OCI-LY7 (cell line): ENCODE measurements at regions not wholly inside any gene's neighbourhood (a gene's known extent, or its start where the extent isn't known, plus 50 kb on each side); places are given as distances from the start of the nearest gene placed in this dataset.
A peak's percentile ranks its signal among the peaks of the same experiment; 100 is the strongest.

Experiments used
- BruUV-seq: library from RNA; stranded (reverse); fragments of 400-500 nt; replicated peaks from 2 replicates; lab custom pipeline; 2021; lab: Mats Ljungman, UMichigan
- CTCF ChIA-PET: fragments of 300-600 bp; sonication (Branson Sonifier 250); formaldehyde crosslinking; loops from one replicate; lab custom pipeline; 2022; ENCODE audit warnings: antibody characterized with exemption; ENCODE audit not compliant: unreplicated experiment; lab: Charles Lee
- POLR2A ChIA-PET: fragments of 300-600 bp; sonication (Branson Sonifier 250); formaldehyde crosslinking; loops from one replicate; lab custom pipeline; 2022; ENCODE audit warnings: antibody characterized with exemption; lab: Charles Lee
- DNase-seq: peaks from one replicate; pipeline ENCODE4 v3.0.0-alpha.2; 2015; ENCODE audit warnings: low spot score
- H2AFZ ChIP-seq: fragments of 200-600 bp; sonication (generic), shearing (Covaris generic); 2 replicates; pipeline ENCODE4 v1.6.1; 2014; ENCODE audit warnings: mild to moderate bottlenecking, antibody characterized with exemption, low read length, moderate library complexity
- H3K27ac ChIP-seq: fragments of 200-600 bp; sonication (generic); 2 replicates; pipeline ENCODE4 v1.5.1; 2014; ENCODE audit warnings: mixed run types, low read depth, mild to moderate bottlenecking, moderate library complexity, low read length, inconsistent platforms; ENCODE audit not compliant: poor library complexity, severe bottlenecking
- H3K36me3 ChIP-seq: fragments of 200-600 bp; sonication (generic); 2 replicates; pipeline ENCODE4 v1.6.1; 2014; ENCODE audit warnings: mild to moderate bottlenecking, antibody characterized with exemption, low read length, moderate library complexity, mixed read lengths; ENCODE audit not compliant: insufficient read depth
- H3K4me1 ChIP-seq: fragments of 200-600 bp; sonication (generic); 2 replicates; pipeline ENCODE4 v1.5.1; 2014; ENCODE audit warnings: mild to moderate bottlenecking, low read length; ENCODE audit not compliant: insufficient read depth, poor library complexity, severe bottlenecking
- H3K4me2 ChIP-seq: fragments of 200-600 bp; sonication (generic); 2 replicates; pipeline ENCODE4 v1.6.1; 2014; ENCODE audit warnings: mild to moderate bottlenecking, low read length
- H3K4me3 ChIP-seq: fragments of 200-600 bp; sonication (generic); 2 replicates; pipeline ENCODE4 v1.5.1; 2014; ENCODE audit warnings: mild to moderate bottlenecking, low read depth, low read length; ENCODE audit not compliant: poor library complexity, severe bottlenecking
- H3K79me2 ChIP-seq: fragments of 200-600 bp; sonication (generic); 2 replicates; pipeline ENCODE4 v1.6.1; 2016; ENCODE audit warnings: low read depth, mild to moderate bottlenecking, low read length, moderate library complexity, mixed read lengths; ENCODE audit not compliant: insufficient read depth
- H3K9me2 ChIP-seq: fragments of 200-600 bp; sonication (generic); 2 replicates; pipeline ENCODE4 v1.6.1; 2016; ENCODE audit warnings: mild to moderate bottlenecking, low read length, mixed read lengths; ENCODE audit not compliant: insufficient read depth
- H3K9me3 ChIP-seq: fragments of 200-600 bp; sonication (generic); 2 replicates; pipeline ENCODE4 v1.6.1; 2014; ENCODE audit warnings: mild to moderate bottlenecking, mixed run types, low read length, mixed read lengths
- H4K20me1 ChIP-seq: fragments of 200-600 bp; sonication (generic); 2 replicates; pipeline ENCODE4 v1.6.1; 2014; ENCODE audit warnings: mild to moderate bottlenecking, antibody characterized with exemption, low read length, moderate library complexity, mixed read lengths; ENCODE audit not compliant: insufficient read depth
- CTCF ChIP-seq: fragments of 200-600 bp; sonication (generic); conservative IDR thresholded peaks from 2 replicates; pipeline ENCODE4 v1.5.1; 2014; ENCODE audit warnings: mild to moderate bottlenecking, antibody characterized with exemption, low read length, moderate library complexity, mixed read lengths
- EZH2phosphoT487 ChIP-seq: fragments of 200-600 bp; sonication (generic); IDR thresholded peaks from 2 replicates; pipeline ENCODE4 v1.6.1; 2018; ENCODE audit warnings: low read depth, borderline replicate concordance, mild to moderate bottlenecking, mixed run types, antibody characterized with exemption, low read length, moderate library complexity, mixed read lengths
- intact Hi-C: fragments of 100-400 bp; cut with micrococcal nuclease; formaldehyde crosslinking; loops from one replicate; pipeline ENCODE4 v1.10.0; 2022; ENCODE audit not compliant: unreplicated experiment

GRCh38 chr6:169957351-169957963 is 206.0 kb downstream of the ERMARD start:
- ChIA-PET POLR2A (no interaction called here), CTCF (interaction anchor here (0.6 kb wide), 1 partner anchor 13 kb away, joined by 3 read pairs; no protein-coding TSS in a partner anchor)
- Histone ChIP-seq H4K20me1 (no peaks in the 10 kb centered on the region), H3K4me1 (peaks cover 27% of the 10 kb centered on the region), H2AFZ (no peak overlapping the region), H3K79me2 (no peaks in the 10 kb centered on the region), H3K27ac (peak overlapping the region; percentile 88), H3K36me3 (no peaks in the 10 kb centered on the region), H3K9me3 (no peaks in the 10 kb centered on the region), H3K9me2 (no peaks in the 10 kb centered on the region), H3K4me2 (no peak overlapping the region), H3K4me3 (no peak overlapping the region)
- intact Hi-C loops, result no loop called here
- no peak for DNase-seq
- no TSS peak for BruUV-seq
- no peak for TF ChIP-seq EZH2phosphoT487
- no peak for TF ChIP-seq CTCF

- no peak overlapping the region for H2AFZ ChIP-seq
- H3K27ac ChIP-seq, result no peak overlapping the region
- POLR2A ChIA-PET, result interaction anchor here (1.1 kb wide), 1 partner anchor 88 kb away, joined by 3 read pairs; no protein-coding TSS in a partner anchor
- H4K20me1 ChIP-seq, result no peaks in the 10 kb centered on the region
- H3K79me2 ChIP-seq, result no peaks in the 10 kb centered on the region
- H3K4me3 ChIP-seq, result no peak overlapping the region
- H3K9me2 ChIP-seq, result no peaks in the 10 kb centered on the region
- intact Hi-C loops, result no loop called here
- no TSS peak for BruUV-seq
- TF ChIP-seq EZH2phosphoT487, result no peak
- TF ChIP-seq CTCF, result no peak
- no peak overlapping the region for H3K4me2 ChIP-seq
- H3K4me1 ChIP-seq, result peaks cover 27% of the 10 kb centered on the region
- DNase-seq, result no peak
- no peaks in the 10 kb centered on the region for H3K9me3 ChIP-seq
- H3K36me3 ChIP-seq, result no peaks in the 10 kb centered on the region
- CTCF ChIA-PET, result no interaction called here
These were observed 205.2 kb downstream of the ERMARD start for GRCh38 chr6:169956580-169956979.

- DNase-seq, result no peak
- Histone ChIP-seq H3K9me3 (no peaks in the 10 kb centered on the region), H4K20me1 (no peaks in the 10 kb centered on the region), H3K36me3 (no peaks in the 10 kb centered on the region), H3K4me3 (no peak overlapping the region), H3K9me2 (no peaks in the 10 kb centered on the region), H3K4me2 (no peak overlapping the region), H3K4me1 (peaks cover 34% of the 10 kb centered on the region), H3K27ac (no peak overlapping the region), H2AFZ (peak overlapping the region; percentile 49; the same call in 1 of the 2 replicates), H3K79me2 (no peaks in the 10 kb centered on the region)
- TF ChIP-seq CTCF (no peak), EZH2phosphoT487 (no peak)
- BruUV-seq, result no TSS peak
- intact Hi-C loops, result no loop called here
- ChIA-PET CTCF (interaction anchor here (0.6 kb wide), 1 partner anchor 89 kb away, joined by 3 read pairs; no protein-coding TSS in a partner anchor), POLR2A (interaction anchor here (0.6 to 1.1 kb wide), 4 partner anchors 13 to 263 kb away, joined by 3 to 4 read pairs (median 3); no protein-coding TSS in a partner anchor)
These were observed 204.5 kb downstream of the ERMARD start for GRCh38 chr6:169955731-169956437.
